SH-SY5Y (cell line): ENCODE measurements at regions not wholly inside any gene's neighbourhood (a gene's known extent, or its start where the extent isn't known, plus 50 kb on each side); places are given as distances from the start of the nearest gene placed in this dataset.

Experiments
- GATA2 ChIP-seq: IDR thresholded peaks from 2 replicates; pipeline ENCODE4 v1.6.1; 2011; ENCODE audit warnings: mild to moderate bottlenecking, low read depth, low read length
- GATA3 ChIP-seq: IDR thresholded peaks from 2 replicates; pipeline ENCODE4 v1.6.1; 2011; ENCODE audit warnings: low read depth, mild to moderate bottlenecking, low read length, moderate library complexity

- no peak for TF ChIP-seq GATA2
- TF ChIP-seq GATA3: no peak
Observed at GRCh38 chr9:80538976-80539375, 967.2 kb downstream of the TLE4 start.

- TF ChIP-seq GATA2 (no peak), GATA3 (no peak)
Observed at GRCh38 chr9:80522465-80522864, 950.7 kb downstream of the TLE4 start.

- TF ChIP-seq GATA2 (no peak), GATA3 (no peak)
Observed at GRCh38 chr9:80521151-80521550, 949.4 kb downstream of the TLE4 start.

- TF ChIP-seq GATA3 (no peak), GATA2 (no peak)
Observed at GRCh38 chr9:80520231-80520630, 948.5 kb downstream of the TLE4 start.

- TF ChIP-seq GATA3 (no peak), GATA2 (no peak)
Observed at GRCh38 chr9:80518441-80518840, 946.7 kb downstream of the TLE4 start.

GRCh38 chr9:80516679-80517078 is 944.9 kb downstream of the TLE4 start:
- TF ChIP-seq GATA3 (no peak), GATA2 (no peak)

GRCh38 chr9:80509358-80509757 is 937.6 kb downstream of the TLE4 start:
- no peak for TF ChIP-seq GATA2
- no peak for TF ChIP-seq GATA3

- no peak for TF ChIP-seq GATA3
Observed at GRCh38 chr9:80507611-80508010, 935.8 kb downstream of the TLE4 start.

GRCh38 chr9:80504601-80505230 is 933.0 kb downstream of the TLE4 start:
- TF ChIP-seq GATA2 (no peak), GATA3 (no peak)

GRCh38 chr9:80503671-80504281 is 932.0 kb downstream of the TLE4 start:
- TF ChIP-seq GATA3: no peak
- no peak for TF ChIP-seq GATA2

GRCh38 chr9:80502306-80502705 is 930.5 kb downstream of the TLE4 start:
- TF ChIP-seq GATA3: no peak

- TF ChIP-seq GATA3 (no peak), GATA2 (no peak)
Observed at GRCh38 chr9:80501635-80502034, 929.9 kb downstream of the TLE4 start.

GRCh38 chr9:80500300-80500699 is 928.5 kb downstream of the TLE4 start:
- TF ChIP-seq GATA3: no peak
- no peak for TF ChIP-seq GATA2

GRCh38 chr9:80498001-80498555 is 926.3 kb downstream of the TLE4 start:
- TF ChIP-seq GATA3: no peak
- no peak for TF ChIP-seq GATA2

GRCh38 chr9:80496901-80497556 is 925.3 kb downstream of the TLE4 start:
- no peak for TF ChIP-seq GATA2
- TF ChIP-seq GATA3: no peak
